ENCODE measurements at regions not wholly inside any gene's neighbourhood (a gene's known extent, or its start where the extent isn't known, plus 50 kb on each side); places are given as distances from the start of the nearest gene placed in this dataset.
"Not testable (repeated sequence)": the region's sequence is repeated elsewhere in the genome, so short reads cannot be mapped to it uniquely, and the experiment has no call there.

GRCh38 chr21:23127973-23128372 is 2129.8 kb downstream of the NCAM2 start:
- no peak for DNase-seq

- DNase-seq, result no peak
Observed at GRCh38 chr21:23130308-23130707, 2132.1 kb downstream of the NCAM2 start.

- DNase-seq, result no peak
Observed at GRCh38 chr21:23131177-23131576, 2133.0 kb downstream of the NCAM2 start.

- no peak for DNase-seq
Observed at GRCh38 chr21:23138797-23139196, 2140.6 kb downstream of the NCAM2 start.

- peak in 1 of 2 experiments; percentile 5 for DNase-seq
Observed at GRCh38 chr21:23152130-23152529, 2153.9 kb downstream of the NCAM2 start.

- not testable (repeated sequence) for DNase-seq
Observed at GRCh38 chr21:23153842-23154241, 2155.6 kb downstream of the NCAM2 start.

GRCh38 chr21:23155281-23155680 is 2157.1 kb downstream of the NCAM2 start:
- no peak for DNase-seq

- DNase-seq, result no peak
Observed at GRCh38 chr21:23160914-23161313, 2162.7 kb downstream of the NCAM2 start.

GRCh38 chr21:23162198-23162946 is 2164.2 kb downstream of the NCAM2 start:
- no peak for DNase-seq
